ENCODE measurements at regions not wholly inside any gene's neighbourhood (a gene's known extent, or its start where the extent isn't known, plus 50 kb on each side); places are given as distances from the start of the nearest gene placed in this dataset.
"Not testable (repeated sequence)": the region's sequence is repeated elsewhere in the genome, so short reads cannot be mapped to it uniquely, and the experiment has no call there.

DNA sequence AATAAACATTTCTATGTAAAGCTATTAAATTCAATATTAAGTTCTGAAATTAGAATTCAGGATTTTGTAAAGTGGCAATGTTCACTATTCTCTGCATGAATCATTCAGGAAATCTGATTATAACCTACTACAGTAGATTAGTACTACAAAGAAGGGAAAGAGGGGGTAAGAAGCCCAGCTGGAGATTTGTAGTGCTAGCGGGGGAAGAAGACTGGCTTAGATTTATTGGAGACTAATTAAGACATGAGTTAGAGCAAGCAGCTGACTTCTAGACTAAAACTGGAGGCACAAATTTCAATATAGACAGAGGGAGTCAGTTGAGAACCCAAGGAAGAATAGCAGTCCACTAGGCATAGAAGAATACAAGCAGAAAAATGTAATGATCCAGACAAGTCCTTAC, 55.8 kb upstream of the SETMAR start:
- TF ChIP-seq POLR2A (IDR thresholded peaks at IDR 0.05) (no peak), EP300 (IDR thresholded peaks at IDR 0.05) (no peak)
- TF ChIP-seq, protein P1, sequence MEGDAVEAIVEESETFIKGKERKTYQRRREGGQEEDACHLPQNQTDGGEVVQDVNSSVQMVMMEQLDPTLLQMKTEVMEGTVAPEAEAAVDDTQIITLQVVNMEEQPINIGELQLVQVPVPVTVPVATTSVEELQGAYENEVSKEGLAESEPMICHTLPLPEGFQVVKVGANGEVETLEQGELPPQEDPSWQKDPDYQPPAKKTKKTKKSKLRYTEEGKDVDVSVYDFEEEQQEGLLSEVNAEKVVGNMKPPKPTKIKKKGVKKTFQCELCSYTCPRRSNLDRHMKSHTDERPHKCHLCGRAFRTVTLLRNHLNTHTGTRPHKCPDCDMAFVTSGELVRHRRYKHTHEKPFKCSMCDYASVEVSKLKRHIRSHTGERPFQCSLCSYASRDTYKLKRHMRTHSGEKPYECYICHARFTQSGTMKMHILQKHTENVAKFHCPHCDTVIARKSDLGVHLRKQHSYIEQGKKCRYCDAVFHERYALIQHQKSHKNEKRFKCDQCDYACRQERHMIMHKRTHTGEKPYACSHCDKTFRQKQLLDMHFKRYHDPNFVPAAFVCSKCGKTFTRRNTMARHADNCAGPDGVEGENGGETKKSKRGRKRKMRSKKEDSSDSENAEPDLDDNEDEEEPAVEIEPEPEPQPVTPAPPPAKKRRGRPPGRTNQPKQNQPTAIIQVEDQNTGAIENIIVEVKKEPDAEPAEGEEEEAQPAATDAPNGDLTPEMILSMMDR (IDR thresholded peaks at IDR 0.05) = no peak
- ATAC-seq = no peak
- no peaks in the 10 kb centered on the region for H3K27me3 ChIP-seq
- no peaks in the 10 kb centered on the region for H3K36me3 ChIP-seq
- H3K4me1 ChIP-seq = no peaks in the 10 kb centered on the region
- no peak overlapping the region for H3K4me3 ChIP-seq
- no peaks in the 10 kb centered on the region for H3K9me3 ChIP-seq
- H3K27ac ChIP-seq = no peak overlapping the region
- WGBS, 2 donors (ENCODE audit: low coverage in 1 of 2) = 36 to 90% methylated on average over 1 of the region's 1 CpG

GRCh38 chr3:4250064-4250463, 53.1 kb upstream of the SETMAR start:
- Histone ChIP-seq H3K36me3 (no peaks in the 10 kb centered on the region), H3K9me3 (no peaks in the 10 kb centered on the region), H3K4me3 (no peak overlapping the region), H3K27ac (no peak overlapping the region), H3K4me1 (no peaks in the 10 kb centered on the region), H3K27me3 (no peaks in the 10 kb centered on the region)
- no peak for ATAC-seq
- 78 to 79% methylated on average over 2 to 4 of the region's 4 CpGs for WGBS, 2 donors (ENCODE audit: low coverage in 1 of 2)
- TF ChIP-seq, protein P1 (IDR thresholded peaks at IDR 0.05) = no peak
- TF ChIP-seq POLR2AphosphoS5 (IDR thresholded peaks at IDR 0.05) (no peak), EP300 (IDR thresholded peaks at IDR 0.05) (no peak), POLR2A (IDR thresholded peaks at IDR 0.05) (no peak)

DNA sequence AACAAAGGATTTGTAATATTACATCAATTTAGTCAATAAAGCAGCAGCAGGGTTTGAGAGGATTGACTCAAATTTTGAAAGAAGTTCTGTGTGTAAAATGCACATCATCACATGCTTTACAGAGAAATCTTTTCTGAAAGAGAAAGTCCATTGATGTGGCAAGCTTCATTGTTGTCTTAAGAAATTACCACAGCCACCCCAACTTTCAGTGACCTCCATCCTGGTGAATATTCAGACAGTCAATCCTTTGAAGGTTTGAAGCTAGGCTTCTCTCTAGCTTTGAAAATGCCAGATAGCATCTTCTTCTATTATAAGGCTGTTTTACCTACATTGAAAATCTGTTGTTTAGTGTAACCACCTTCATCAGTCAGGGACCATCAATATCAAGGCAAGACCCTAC, 51.8 kb upstream of the SETMAR start:
- no peaks in the 10 kb centered on the region for H3K36me3 ChIP-seq
- no peaks in the 10 kb centered on the region for H3K4me1 ChIP-seq
- H3K27me3 ChIP-seq = no peaks in the 10 kb centered on the region
- TF ChIP-seq POLR2AphosphoS5 (IDR thresholded peaks at IDR 0.05) = no peak
- TF ChIP-seq POLR2A (IDR thresholded peaks at IDR 0.05) = no peak
- TF ChIP-seq, protein P1 (IDR thresholded peaks at IDR 0.05) = no peak
- TF ChIP-seq EP300 (IDR thresholded peaks at IDR 0.05) = no peak
- ATAC-seq = no peak
- no peak overlapping the region for H3K27ac ChIP-seq
- H3K9me3 ChIP-seq = no peaks in the 10 kb centered on the region
- H3K4me3 ChIP-seq = no peak overlapping the region

DNA sequence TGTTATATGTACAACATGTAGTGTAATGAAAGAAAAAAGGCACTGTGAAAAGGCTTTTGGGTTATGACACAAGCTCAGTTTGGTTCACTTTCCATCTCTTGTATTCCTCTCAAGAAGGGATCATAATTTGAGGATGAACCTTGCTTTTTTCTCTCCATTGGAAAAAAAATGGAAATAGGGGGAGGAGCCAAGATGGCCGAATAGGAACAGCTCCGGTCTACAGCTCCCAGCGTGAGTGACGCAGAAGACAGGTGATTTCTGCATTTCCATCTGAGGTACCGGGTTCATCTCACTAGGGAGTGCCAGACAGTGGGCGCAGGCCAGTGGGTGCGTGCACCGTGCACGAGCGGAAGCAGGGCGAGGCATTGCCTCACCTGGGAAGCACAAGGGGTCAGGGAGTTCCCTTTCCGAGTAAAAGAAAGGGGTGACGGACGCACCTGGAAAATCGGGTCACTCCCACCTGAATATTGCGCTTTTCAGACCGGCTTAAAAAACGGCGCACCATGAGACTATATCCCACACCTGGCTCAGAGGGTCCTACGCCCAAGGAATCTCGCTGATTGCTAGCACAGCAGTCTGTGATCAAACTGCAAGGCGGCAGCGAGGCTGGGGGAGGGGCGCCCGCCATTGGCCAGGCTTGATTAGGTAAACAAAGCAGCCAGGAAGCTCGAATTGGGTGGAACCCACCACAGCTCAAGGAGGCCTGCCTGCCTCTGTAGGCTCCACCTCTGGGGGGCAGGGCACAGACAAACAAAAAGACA, 49.9 kb upstream of the SETMAR start:
- H3K4me1 ChIP-seq, H3K27ac ChIP-seq, H3K9me3 ChIP-seq, H3K4me3 ChIP-seq, H3K36me3 ChIP-seq, ATAC-seq, H3K27me3 ChIP-seq: not testable (repeated sequence)
- WGBS, 2 donors (ENCODE audit: low coverage in 1 of 2) = 97% methylated on average over 13 of the region's 26 CpGs; no CpG with 5 or more reads in 1 of the 2 donors
